Endodermal cell (in vitro differentiated cells): ENCODE measurements at regions not wholly inside any gene's neighbourhood (a gene's known extent, or its start where the extent isn't known, plus 50 kb on each side); places are given as distances from the start of the nearest gene placed in this dataset.

ENCODE experiments used
- DNase-seq: peaks from one replicate; pipeline ENCODE4 v3.0.0-alpha.2; 2017
- H3K27ac ChIP-seq: 2 replicates; pipeline ENCODE4 v1.5.1; 2013; ENCODE audit warnings: mild to moderate bottlenecking, low read depth, low read length, moderate library complexity
- H3K27me3 ChIP-seq: 2 replicates; pipeline ENCODE4 v1.6.1; 2013; ENCODE audit warnings: mild to moderate bottlenecking, low read length, moderate library complexity; ENCODE audit not compliant: insufficient read depth, control insufficient read depth, poor library complexity, severe bottlenecking
- H3K36me3 ChIP-seq: 2 replicates; pipeline ENCODE4 v1.7.0; 2013; ENCODE audit warnings: mild to moderate bottlenecking, low read length, moderate library complexity; ENCODE audit not compliant: control insufficient read depth, insufficient read depth
- H3K4me1 ChIP-seq: one replicate; pipeline ENCODE4 v1.7.0; 2013; ENCODE audit warnings: low read length; ENCODE audit not compliant: control insufficient read depth, insufficient read depth
- H3K4me3 ChIP-seq: 2 replicates; pipeline ENCODE4 v1.5.1; 2013; ENCODE audit warnings: mild to moderate bottlenecking, low read length, moderate library complexity
- H3K9ac ChIP-seq: 2 replicates; pipeline ENCODE4 v1.6.1; 2013; ENCODE audit warnings: mild to moderate bottlenecking, low read length, moderate library complexity; ENCODE audit not compliant: poor library complexity, severe bottlenecking; ENCODE audit errors: extremely low read depth
- H3K9me3 ChIP-seq: 2 replicates; pipeline ENCODE4 v1.6.1; 2013; ENCODE audit warnings: mild to moderate bottlenecking, low read length, moderate library complexity; ENCODE audit not compliant: control insufficient read depth
- H3K27ac Mint-ChIP-seq: 2 replicates; pipeline ENCODE4 v1.8.0; 2020; ENCODE audit warnings: mixed read lengths
- H3K27me3 Mint-ChIP-seq: 2 replicates; pipeline ENCODE4 v1.8.0; 2021; ENCODE audit warnings: mild to moderate bottlenecking, mixed read lengths; ENCODE audit not compliant: insufficient read depth
- H3K36me3 Mint-ChIP-seq: 2 replicates; pipeline ENCODE4 v1.8.0; 2020; ENCODE audit warnings: low read depth, mixed read lengths
- H3K4me1 Mint-ChIP-seq: 2 replicates; pipeline ENCODE4 v1.8.0; 2020; ENCODE audit warnings: mixed read lengths
- H3K4me3 Mint-ChIP-seq: 2 replicates; pipeline ENCODE4 v1.8.0; 2020; ENCODE audit warnings: mild to moderate bottlenecking, moderate library complexity, mixed read lengths
- H3K9me3 Mint-ChIP-seq: 2 replicates; pipeline ENCODE4 v1.8.0; 2020; ENCODE audit warnings: mild to moderate bottlenecking, mixed read lengths
- CTCF ChIP-seq: fragments of 200-600 bp; sonication (generic); conservative IDR thresholded peaks from 2 replicates; pipeline ENCODE4 v1.5.0; 2021; ENCODE audit warnings: antibody characterized with exemption, mild to moderate bottlenecking
- WGBS, 2 experiments: methylation state at CpG; one replicate each; pipeline versions ENCODE4 v1.1.5 to v1.1.7; 2013; ENCODE audit warnings: missing lambda C conversion rate in 2 of 2, mixed read lengths in 1 of 2; ENCODE audit not compliant: insufficient coverage in 1 of 2, insufficient read length in 1 of 2; 5-methylcytosine and 5-hydroxymethylcytosine counted together

GRCh38 chr7:45447296-45447695 is 126.9 kb upstream of the ADCY1 start:
- H3K36me3 Mint-ChIP-seq = no peaks in the 10 kb centered on the region
- H3K4me3 ChIP-seq = no peak overlapping the region
- H3K36me3 ChIP-seq = no peaks in the 10 kb centered on the region
- H3K4me3 Mint-ChIP-seq = no peak overlapping the region
- no peaks in the 10 kb centered on the region for H3K27me3 ChIP-seq
- DNase-seq = no peak
- peaks cover 7% of the 10 kb centered on the region for H3K9me3 Mint-ChIP-seq
- H3K27ac Mint-ChIP-seq = no peak overlapping the region
- no peaks in the 10 kb centered on the region for H3K4me1 Mint-ChIP-seq
- 80 to 100% methylated on average over 1 of the region's 1 CpG for WGBS, 2 experiments
- no peaks in the 10 kb centered on the region for H3K9me3 ChIP-seq
- TF ChIP-seq CTCF = no peak
- H3K27me3 Mint-ChIP-seq = peaks cover 2% of the 10 kb centered on the region
- H3K4me1 ChIP-seq = no peaks in the 10 kb centered on the region
- H3K9ac ChIP-seq = no peak overlapping the region
- H3K27ac ChIP-seq = no peak overlapping the region

- Mint-ChIP-seq H3K4me1 (peaks cover 8% of the 10 kb centered on the region), H3K36me3 (no peaks in the 10 kb centered on the region), H3K27ac (no peak overlapping the region), H3K4me3 (no peak overlapping the region), H3K27me3 (peaks cover 2% of the 10 kb centered on the region), H3K9me3 (peaks cover 7% of the 10 kb centered on the region)
- DNase-seq = no peak
- WGBS, 2 experiments = 99 to 100% methylated on average over 1 to 2 of the region's 2 CpGs
- no peak for TF ChIP-seq CTCF
- H3K27ac ChIP-seq = no peak overlapping the region
- no peak overlapping the region for H3K9ac ChIP-seq
- H3K4me3 ChIP-seq = no peak overlapping the region
- no peaks in the 10 kb centered on the region for H3K27me3 ChIP-seq
- no peaks in the 10 kb centered on the region for H3K4me1 ChIP-seq
- H3K9me3 ChIP-seq = no peaks in the 10 kb centered on the region
- H3K36me3 ChIP-seq = no peaks in the 10 kb centered on the region
These were observed 123.5 kb upstream of the ADCY1 start for GRCh38 chr7:45450571-45451204.

GRCh38 chr7:45451342-45452035 is 122.7 kb upstream of the ADCY1 start:
- no peak overlapping the region for H3K4me3 Mint-ChIP-seq
- 80 to 89% methylated on average over 2 of the region's 2 CpGs for WGBS, 2 experiments
- no peaks in the 10 kb centered on the region for H3K27me3 ChIP-seq
- no peak overlapping the region for H3K4me3 ChIP-seq
- H3K9me3 ChIP-seq = no peaks in the 10 kb centered on the region
- no peaks in the 10 kb centered on the region for H3K4me1 ChIP-seq
- no peak for TF ChIP-seq CTCF
- peaks cover under 1% of the 10 kb centered on the region for H3K27me3 Mint-ChIP-seq
- H3K27ac Mint-ChIP-seq = no peak overlapping the region
- H3K9me3 Mint-ChIP-seq = peaks cover 2% of the 10 kb centered on the region
- no peaks in the 10 kb centered on the region for H3K36me3 Mint-ChIP-seq
- H3K36me3 ChIP-seq = no peaks in the 10 kb centered on the region
- peaks cover 8% of the 10 kb centered on the region for H3K4me1 Mint-ChIP-seq
- H3K9ac ChIP-seq = no peak overlapping the region
- H3K27ac ChIP-seq = no peak overlapping the region
- DNase-seq = no peak
